Mammary epithelial cell (primary cell): ENCODE measurements at regions not wholly inside any gene's neighbourhood (a gene's known extent, or its start where the extent isn't known, plus 50 kb on each side); places are given as distances from the start of the nearest gene placed in this dataset.

Experiments used
- CTCF ChIP-seq, 2 donors: IDR thresholded peaks in 1 of 2; conservative IDR thresholded peaks in 1 of 2; 2 replicates each; pipeline ENCODE4 v1.5.1; 2011 to 2012; ENCODE audit warnings: inconsistent platforms in 2 of 2, low read length in 2 of 2, mild to moderate bottlenecking in 2 of 2, control low read depth in 1 of 2, low read depth in 1 of 2; ENCODE audit not compliant: insufficient read depth in 1 of 2; ENCODE audit errors: extremely low read depth in 1 of 2
- EZH2 ChIP-seq: IDR thresholded peaks from 2 replicates; pipeline ENCODE4 v1.6.1; 2012; ENCODE audit warnings: low read length, inconsistent platforms, borderline replicate concordance

DNA sequence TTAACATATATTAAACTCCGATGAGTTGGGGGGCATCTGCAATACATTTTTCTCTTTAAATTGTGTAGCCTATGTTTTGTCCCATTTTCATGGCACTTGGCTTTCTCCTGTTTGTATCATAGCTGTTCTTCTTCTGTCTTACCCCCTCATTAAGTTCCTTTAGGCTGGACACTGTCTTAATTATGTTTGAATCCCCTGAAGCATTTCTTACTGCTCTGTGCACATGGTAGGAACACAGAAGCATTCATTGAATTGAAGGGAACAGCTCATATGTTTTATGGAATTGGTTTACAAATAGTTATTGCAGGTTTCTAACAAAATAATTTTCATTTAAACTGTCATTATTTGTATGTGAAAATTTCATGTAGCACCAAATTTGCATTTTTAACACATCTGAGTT lies 176.8 kb downstream of the TANC2 start:
- TF ChIP-seq CTCF (conservative IDR thresholded peaks at IDR 0.05 in 1 of 2, IDR thresholded peaks at IDR 0.05 in 1 of 2; ENCODE audit: extremely low read depth in 1 of 2, insufficient read depth in 1 of 2, low read depth in 1 of 2, low read length in 2 of 2) (no peak), EZH2 (no peak)
